Thyroid gland (tissue), 4 donors: ENCODE measurements at regions not wholly inside any gene's neighbourhood (a gene's known extent, or its start where the extent isn't known, plus 50 kb on each side); places are given as distances from the start of the nearest gene placed in this dataset.

Experiments used
- DNase-seq, 2 donors: peaks; one replicate each; pipeline ENCODE4 v3.0.0-alpha.2; 2019
- H3K27ac ChIP-seq, 3 donors: fragments of 200-600 bp; sonication (generic); 1 replicate in 2 of 3; 2 replicates in 1 of 3; pipeline ENCODE4 v1.5.1; 2016 to 2019; ENCODE audit warnings: mild to moderate bottlenecking in 1 of 3, moderate library complexity in 1 of 3
- H3K27me3 ChIP-seq: fragments of 200-600 bp; sonication (generic); one replicate; pipeline ENCODE4 v1.5.1; 2019
- H3K36me3 ChIP-seq, 2 donors: fragments of 200-600 bp; sonication (generic); one replicate each; pipeline ENCODE4 v1.5.1; 2016 to 2019
- H3K4me1 ChIP-seq, 2 donors: fragments of 200-600 bp; sonication (generic); one replicate each; pipeline ENCODE4 v1.5.1; 2017 to 2019
- H3K4me3 ChIP-seq, 3 donors: fragments of 200-600 bp; sonication (generic); replicated peaks in 1 of 3; 1 replicate in 2 of 3; 2 replicates in 1 of 3; pipeline ENCODE4 v1.5.1; 2016; ENCODE audit warnings: mild to moderate bottlenecking in 1 of 3
- H3K9me3 ChIP-seq: fragments of 200-600 bp; sonication (generic); one replicate; pipeline ENCODE4 v1.5.1; 2017
- CTCF ChIP-seq, 6 experiments: fragments of 200-600 bp in 3 of 6; fragments of 450-650 bp in 3 of 6; sonication (generic) in 3 of 6; IDR thresholded peaks; one replicate each; pipeline ENCODE4 v1.5.1; 2016 to 2019; ENCODE audit warnings: antibody characterized with exemption in 6 of 6, mild to moderate bottlenecking in 2 of 6, inconsistent platforms in 1 of 6, moderate library complexity in 1 of 6
- POLR2A ChIP-seq, 2 donors: fragments of 450-650 bp; IDR thresholded peaks; one replicate each; pipeline ENCODE4 v1.6.1; 2017; ENCODE audit warnings: antibody characterized with exemption in 2 of 2, mild to moderate bottlenecking in 2 of 2, moderate library complexity in 1 of 2
- WGBS, 2 donors: methylation state at CpG; one replicate each; pipeline ENCODE4 v1.1.5; 2017; 5-methylcytosine and 5-hydroxymethylcytosine counted together
- intact Hi-C: fragments of 100-400 bp; cut with DNase I; formaldehyde crosslinking; loops from one replicate; pipeline ENCODE4 v1.15.1; 2023

GRCh38 chr4:28334249-28334648 is 1473.6 kb downstream of the STIM2 start:
- Histone ChIP-seq H3K27me3 (no peaks in the 10 kb centered on the region), H3K4me3 (no peak overlapping the region), H3K36me3 (no peaks in the 10 kb centered on the region), H3K27ac (no peak overlapping the region), H3K9me3 (no peaks in the 10 kb centered on the region), H3K4me1 (no peaks in the 10 kb centered on the region)
- TF ChIP-seq CTCF (IDR thresholded peaks at IDR 0.05) (no peak), POLR2A (IDR thresholded peaks at IDR 0.05) (no peak)
- 73 to 78% methylated on average over 3 of the region's 3 CpGs for WGBS, 2 donors
- DNase-seq, result no peak
- intact Hi-C loops, result no loop called here

- intact Hi-C loops, result no loop called here
- Histone ChIP-seq H3K9me3 (no peaks in the 10 kb centered on the region), H3K4me1 (no peaks in the 10 kb centered on the region), H3K36me3 (no peaks in the 10 kb centered on the region), H3K4me3 (no peak overlapping the region), H3K27me3 (no peaks in the 10 kb centered on the region), H3K27ac (no peak overlapping the region)
- WGBS, 2 donors, result 97 to 98% methylated on average over 2 of the region's 2 CpGs
- DNase-seq, result no peak
- TF ChIP-seq POLR2A (IDR thresholded peaks at IDR 0.05), result no peak
- no peak for TF ChIP-seq CTCF (IDR thresholded peaks at IDR 0.05)
Measured at GRCh38 chr4:28341784-28342183, 1481.1 kb downstream of the STIM2 start.

- Histone ChIP-seq H3K36me3 (no peaks in the 10 kb centered on the region), H3K9me3 (no peaks in the 10 kb centered on the region), H3K27ac (no peak overlapping the region), H3K27me3 (no peaks in the 10 kb centered on the region), H3K4me1 (no peaks in the 10 kb centered on the region), H3K4me3 (no peak overlapping the region)
- TF ChIP-seq CTCF (IDR thresholded peaks at IDR 0.05) (no peak), POLR2A (IDR thresholded peaks at IDR 0.05) (no peak)
- DNase-seq, result no peak
- intact Hi-C loops, result no loop called here
Measured at GRCh38 chr4:28350485-28350884, 1489.8 kb downstream of the STIM2 start.

GRCh38 chr4:28351102-28351501 is 1490.5 kb downstream of the STIM2 start:
- no peak overlapping the region for H3K4me3 ChIP-seq
- H3K4me1 ChIP-seq, result no peaks in the 10 kb centered on the region
- no peaks in the 10 kb centered on the region for H3K9me3 ChIP-seq
- no peak overlapping the region for H3K27ac ChIP-seq
- TF ChIP-seq POLR2A (IDR thresholded peaks at IDR 0.05) (no peak), CTCF (IDR thresholded peaks at IDR 0.05) (no peak)
- no peaks in the 10 kb centered on the region for H3K36me3 ChIP-seq
- DNase-seq, result no peak
- intact Hi-C loops, result no loop called here
- H3K27me3 ChIP-seq, result no peaks in the 10 kb centered on the region
- 2 to 4% methylated on average over 1 of the region's 1 CpG for WGBS, 2 donors

- 91% methylated on average over 4 of the region's 4 CpGs for WGBS, 2 donors
- H3K9me3 ChIP-seq, result no peaks in the 10 kb centered on the region
- intact Hi-C loops, result no loop called here
- H3K27me3 ChIP-seq, result no peaks in the 10 kb centered on the region
- no peak for TF ChIP-seq POLR2A (IDR thresholded peaks at IDR 0.05)
- TF ChIP-seq CTCF (IDR thresholded peaks at IDR 0.05), result no peak
- no peak overlapping the region for H3K27ac ChIP-seq
- DNase-seq, result no peak
- H3K36me3 ChIP-seq, result no peaks in the 10 kb centered on the region
- no peak overlapping the region for H3K4me3 ChIP-seq
- no peaks in the 10 kb centered on the region for H3K4me1 ChIP-seq
Measured at GRCh38 chr4:28351826-28352225, 1491.2 kb downstream of the STIM2 start.
